Neural progenitor cell (in vitro differentiated cells): ENCODE measurements at regions not wholly inside any gene's neighbourhood (a gene's known extent, or its start where the extent isn't known, plus 50 kb on each side); places are given as distances from the start of the nearest gene placed in this dataset.

Source experiments
- DNase-seq: peaks from one replicate; pipeline ENCODE4 v3.0.0-alpha.2; 2016; ENCODE audit warnings: low spot score
- H2AFZ ChIP-seq: fragments of 200-600 bp; sonication (generic); replicated peaks from 2 replicates; pipeline ENCODE4 v1.6.1; 2016; ENCODE audit warnings: antibody characterized with exemption
- H3F3A ChIP-seq: fragments of 200-600 bp; sonication (generic); 2 replicates; pipeline ENCODE4 v1.6.1; 2016; ENCODE audit warnings: antibody characterized with exemption, low read depth
- H3K27ac ChIP-seq: fragments of 200-600 bp; sonication (generic); 2 replicates; pipeline ENCODE4 v1.5.1; 2016; ENCODE audit warnings: mild to moderate bottlenecking
- H3K27me3 ChIP-seq: fragments of 200-600 bp; sonication (generic); 2 replicates; pipeline ENCODE4 v1.6.1; 2016; ENCODE audit warnings: mild to moderate bottlenecking, moderate library complexity
- H3K36me3 ChIP-seq: fragments of 200-600 bp; sonication (generic); 2 replicates; pipeline ENCODE4 v1.5.1; 2016
- H3K4me1 ChIP-seq: fragments of 200-600 bp; sonication (generic); 2 replicates; pipeline ENCODE4 v1.6.1; 2016; ENCODE audit warnings: mixed run types
- H3K4me2 ChIP-seq: fragments of 200-600 bp; sonication (generic); 2 replicates; pipeline ENCODE4 v1.6.1; 2016
- H3K4me3 ChIP-seq: fragments of 200-600 bp; sonication (generic); 2 replicates; pipeline ENCODE4 v1.5.1; 2016
- H3K79me2 ChIP-seq: fragments of 200-600 bp; sonication (generic); 2 replicates; pipeline ENCODE4 v1.6.1; 2016; ENCODE audit warnings: low read depth
- H3K9ac ChIP-seq: fragments of 200-600 bp; sonication (generic); 2 replicates; pipeline ENCODE4 v1.6.1; 2016
- H3K9me3 ChIP-seq: fragments of 200-600 bp; sonication (generic); 2 replicates; pipeline ENCODE4 v1.5.1; 2016; ENCODE audit warnings: low read depth
- H4K20me1 ChIP-seq: fragments of 200-600 bp; sonication (generic); 2 replicates; pipeline ENCODE4 v1.6.1; 2016; ENCODE audit warnings: low read depth
- H3K27ac Mint-ChIP-seq: 3 replicates; pipeline ENCODE4 v1.8.0; 2021; ENCODE audit warnings: mixed read lengths
- H3K27me3 Mint-ChIP-seq: 2 replicates; pipeline ENCODE4 v1.8.0; 2022; ENCODE audit warnings: low read depth, mild to moderate bottlenecking, inconsistent platforms, moderate library complexity, mixed read lengths; ENCODE audit not compliant: insufficient read depth
- H3K36me3 Mint-ChIP-seq: 3 replicates; pipeline ENCODE4 v1.8.0; 2021; ENCODE audit warnings: mixed read lengths
- H3K4me1 Mint-ChIP-seq: 3 replicates; pipeline ENCODE4 v1.8.0; 2021; ENCODE audit warnings: mixed read lengths
- H3K4me3 Mint-ChIP-seq: 3 replicates; pipeline ENCODE4 v1.8.0; 2021; ENCODE audit warnings: mild to moderate bottlenecking, moderate library complexity, mixed read lengths
- H3K9me3 Mint-ChIP-seq: 3 replicates; pipeline ENCODE4 v1.8.0; 2020; ENCODE audit warnings: mixed read lengths
- EZH2 ChIP-seq: fragments of 200-600 bp; sonication (generic); IDR thresholded peaks from 2 replicates; pipeline ENCODE4 v1.6.1; 2017; ENCODE audit warnings: antibody characterized with exemption, mild to moderate bottlenecking, moderate library complexity
- EZH2phosphoT487 ChIP-seq: fragments of 200-600 bp; sonication (generic); IDR thresholded peaks from 2 replicates; pipeline ENCODE4 v1.6.1; 2017; ENCODE audit warnings: antibody characterized with exemption
- TF ChIP-seq, protein P1 (sequence below): fragments of 200-600 bp; sonication (generic); IDR thresholded peaks from 2 replicates; pipeline ENCODE4 v1.5.1; 2017; ENCODE audit warnings: antibody characterized with exemption, mild to moderate bottlenecking

DNA sequence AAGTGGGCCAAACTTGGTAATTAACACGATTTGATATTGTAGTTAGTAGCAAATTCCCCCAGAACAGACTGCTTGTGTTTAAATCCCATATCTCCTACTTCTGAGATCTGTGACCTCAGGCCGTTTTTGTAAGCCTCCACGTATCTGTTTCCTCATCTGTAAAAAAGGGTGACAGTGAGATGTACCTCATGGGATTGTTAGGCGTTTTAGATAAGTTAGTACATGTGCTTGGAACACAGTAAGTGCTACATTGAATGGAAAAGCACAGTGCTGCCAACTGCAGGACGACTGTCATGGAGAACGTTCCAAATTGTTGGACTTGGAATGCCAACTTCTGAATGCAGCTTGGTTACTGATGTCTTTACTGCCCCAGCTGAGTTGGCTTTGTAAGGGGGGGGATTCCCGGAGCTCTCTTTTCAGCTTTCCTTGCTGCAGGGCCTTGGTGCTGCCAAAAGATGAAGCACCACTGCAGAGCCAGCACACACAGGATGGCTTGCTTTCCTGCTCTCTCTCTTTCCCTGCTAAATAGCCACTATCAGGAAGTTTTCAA, 108.6 kb downstream of the OPN5 start:
- no peaks in the 10 kb centered on the region for H4K20me1 ChIP-seq
- H3K9me3 ChIP-seq, result no peaks in the 10 kb centered on the region
- Mint-ChIP-seq H3K36me3 (no peaks in the 10 kb centered on the region), H3K27me3 (peaks cover 2% of the 10 kb centered on the region), H3K27ac (no peak overlapping the region), H3K9me3 (no peaks in the 10 kb centered on the region), H3K4me3 (no peak overlapping the region), H3K4me1 (no peaks in the 10 kb centered on the region)
- no peaks in the 10 kb centered on the region for H3F3A ChIP-seq
- no peaks in the 10 kb centered on the region for H3K36me3 ChIP-seq
- no peaks in the 10 kb centered on the region for H3K4me1 ChIP-seq
- no peak for DNase-seq
- no peak overlapping the region for H3K4me3 ChIP-seq
- no peak for TF ChIP-seq EZH2
- TF ChIP-seq EZH2phosphoT487, result no peak
- TF ChIP-seq, protein P1, sequence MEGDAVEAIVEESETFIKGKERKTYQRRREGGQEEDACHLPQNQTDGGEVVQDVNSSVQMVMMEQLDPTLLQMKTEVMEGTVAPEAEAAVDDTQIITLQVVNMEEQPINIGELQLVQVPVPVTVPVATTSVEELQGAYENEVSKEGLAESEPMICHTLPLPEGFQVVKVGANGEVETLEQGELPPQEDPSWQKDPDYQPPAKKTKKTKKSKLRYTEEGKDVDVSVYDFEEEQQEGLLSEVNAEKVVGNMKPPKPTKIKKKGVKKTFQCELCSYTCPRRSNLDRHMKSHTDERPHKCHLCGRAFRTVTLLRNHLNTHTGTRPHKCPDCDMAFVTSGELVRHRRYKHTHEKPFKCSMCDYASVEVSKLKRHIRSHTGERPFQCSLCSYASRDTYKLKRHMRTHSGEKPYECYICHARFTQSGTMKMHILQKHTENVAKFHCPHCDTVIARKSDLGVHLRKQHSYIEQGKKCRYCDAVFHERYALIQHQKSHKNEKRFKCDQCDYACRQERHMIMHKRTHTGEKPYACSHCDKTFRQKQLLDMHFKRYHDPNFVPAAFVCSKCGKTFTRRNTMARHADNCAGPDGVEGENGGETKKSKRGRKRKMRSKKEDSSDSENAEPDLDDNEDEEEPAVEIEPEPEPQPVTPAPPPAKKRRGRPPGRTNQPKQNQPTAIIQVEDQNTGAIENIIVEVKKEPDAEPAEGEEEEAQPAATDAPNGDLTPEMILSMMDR, result no peak
- H3K27ac ChIP-seq, result no peak overlapping the region
- H3K9ac ChIP-seq, result no peak overlapping the region
- H3K79me2 ChIP-seq, result no peaks in the 10 kb centered on the region
- H3K4me2 ChIP-seq, result no peak overlapping the region
- H3K27me3 ChIP-seq, result no peaks in the 10 kb centered on the region
- H2AFZ ChIP-seq, result no peak overlapping the region

DNA sequence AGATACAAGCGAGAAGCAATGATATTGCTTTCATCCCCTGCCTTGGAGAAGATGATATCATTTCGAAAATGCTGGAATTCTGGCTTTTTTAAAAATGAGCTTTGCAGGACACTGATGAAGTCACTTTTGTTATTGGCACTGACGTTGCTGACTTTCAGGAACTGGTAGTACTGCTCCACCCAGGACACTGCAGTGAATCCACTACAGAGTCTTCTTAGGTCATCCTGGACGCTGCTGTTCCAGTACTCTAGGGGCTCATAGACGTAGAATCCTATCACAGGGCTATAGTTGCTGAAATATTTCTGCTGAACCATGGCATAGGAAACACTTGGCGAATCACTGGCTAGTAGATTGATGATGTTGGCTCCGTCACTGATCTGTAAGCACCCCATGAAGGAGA, 97.2 kb downstream of the OPN5 start:
- Mint-ChIP-seq H3K36me3 (no peaks in the 10 kb centered on the region), H3K4me1 (no peaks in the 10 kb centered on the region), H3K4me3 (no peak overlapping the region), H3K27me3 (peaks cover 3% of the 10 kb centered on the region), H3K9me3 (no peaks in the 10 kb centered on the region), H3K27ac (no peak overlapping the region)
- no peaks in the 10 kb centered on the region for H3K4me1 ChIP-seq
- H4K20me1 ChIP-seq, result no peaks in the 10 kb centered on the region
- no peaks in the 10 kb centered on the region for H3K27me3 ChIP-seq
- H2AFZ ChIP-seq, result no peak overlapping the region
- no peaks in the 10 kb centered on the region for H3F3A ChIP-seq
- H3K4me3 ChIP-seq, result no peak overlapping the region
- DNase-seq, result no peak
- H3K4me2 ChIP-seq, result no peak overlapping the region
- H3K79me2 ChIP-seq, result no peaks in the 10 kb centered on the region
- no peak overlapping the region for H3K9ac ChIP-seq
- no peaks in the 10 kb centered on the region for H3K36me3 ChIP-seq
- H3K27ac ChIP-seq, result no peak overlapping the region
- no peaks in the 10 kb centered on the region for H3K9me3 ChIP-seq
- TF ChIP-seq EZH2 (no peak), EZH2phosphoT487 (no peak)
- TF ChIP-seq, protein P1, result no peak
